GM18868 (cell line): ENCODE measurements at regions not wholly inside any gene's neighbourhood (a gene's known extent, or its start where the extent isn't known, plus 50 kb on each side); places are given as distances from the start of the nearest gene placed in this dataset.

ENCODE experiments used
- ATAC-seq: cut with Tn5 transposase; IDR thresholded peaks from one replicate; pipeline ENCODE4 v1.9.1; 2021; ENCODE audit warnings: mild to moderate bottlenecking, moderate library complexity; ENCODE audit not compliant: unreplicated experiment

DNA sequence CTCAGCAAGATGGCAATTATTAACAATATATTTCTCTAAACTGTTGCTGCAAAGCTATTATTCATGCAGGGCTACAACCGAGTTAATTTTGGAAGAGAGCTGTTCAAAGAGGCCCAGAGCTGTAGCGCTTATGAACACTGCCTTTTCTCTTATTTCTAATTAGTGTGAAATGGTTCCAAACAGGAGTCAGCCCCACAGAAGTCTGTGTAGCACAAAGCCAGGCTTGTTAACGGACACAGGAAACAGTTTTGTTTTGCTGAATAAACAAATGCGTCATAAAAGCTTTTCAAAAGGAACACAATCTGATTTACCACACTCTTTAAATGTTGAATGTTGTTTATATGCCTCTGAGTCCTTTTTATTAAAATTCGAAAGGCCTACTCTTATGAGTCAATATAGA is 396.5 kb downstream of the ANXA1 start:
- ATAC-seq: no peak

- ATAC-seq: no peak
These were observed 398.3 kb downstream of the ANXA1 start for GRCh38 chr9:73549991-73550390.

DNA sequence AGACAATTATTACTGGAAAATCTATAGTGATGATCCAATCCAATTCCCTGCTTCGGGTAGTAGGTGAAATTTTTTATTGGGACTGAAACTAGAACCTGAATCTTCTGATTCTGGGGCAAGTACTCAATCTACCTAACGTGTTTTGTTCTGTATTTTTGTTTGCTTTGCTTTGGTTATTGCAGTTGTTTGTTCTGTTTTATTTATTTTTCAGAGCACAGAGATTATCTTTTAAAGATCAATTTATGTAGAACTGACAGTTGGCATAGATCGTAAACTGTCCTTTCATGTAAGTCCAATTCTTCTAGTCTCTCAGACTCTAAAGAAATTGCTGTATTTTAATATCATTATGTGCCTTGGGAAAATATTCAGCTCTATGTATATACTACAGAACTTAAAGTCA is 401.6 kb downstream of the ANXA1 start:
- ATAC-seq: no peak

- ATAC-seq: no peak
These were observed 406.8 kb downstream of the ANXA1 start for GRCh38 chr9:73558471-73558870.

DNA sequence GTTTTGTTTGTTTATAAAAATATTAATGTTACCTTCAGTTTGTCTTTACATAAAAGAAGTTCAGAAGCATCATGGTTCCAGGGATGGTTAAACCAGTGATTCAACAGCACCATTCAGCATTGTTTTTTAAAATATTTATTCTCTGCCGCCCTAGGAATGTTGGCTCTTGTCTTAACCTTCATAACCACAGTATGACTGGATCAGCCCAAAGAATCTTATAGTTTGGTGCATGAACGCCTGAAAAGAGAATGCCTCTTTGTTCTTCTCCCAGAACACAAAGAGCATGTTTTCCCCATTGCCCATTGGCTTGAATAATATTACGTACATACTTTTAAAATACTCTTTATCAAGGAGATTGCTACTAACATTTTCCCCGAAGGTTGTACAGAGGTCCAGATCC is 413.4 kb downstream of the ANXA1 start:
- ATAC-seq: no peak

DNA sequence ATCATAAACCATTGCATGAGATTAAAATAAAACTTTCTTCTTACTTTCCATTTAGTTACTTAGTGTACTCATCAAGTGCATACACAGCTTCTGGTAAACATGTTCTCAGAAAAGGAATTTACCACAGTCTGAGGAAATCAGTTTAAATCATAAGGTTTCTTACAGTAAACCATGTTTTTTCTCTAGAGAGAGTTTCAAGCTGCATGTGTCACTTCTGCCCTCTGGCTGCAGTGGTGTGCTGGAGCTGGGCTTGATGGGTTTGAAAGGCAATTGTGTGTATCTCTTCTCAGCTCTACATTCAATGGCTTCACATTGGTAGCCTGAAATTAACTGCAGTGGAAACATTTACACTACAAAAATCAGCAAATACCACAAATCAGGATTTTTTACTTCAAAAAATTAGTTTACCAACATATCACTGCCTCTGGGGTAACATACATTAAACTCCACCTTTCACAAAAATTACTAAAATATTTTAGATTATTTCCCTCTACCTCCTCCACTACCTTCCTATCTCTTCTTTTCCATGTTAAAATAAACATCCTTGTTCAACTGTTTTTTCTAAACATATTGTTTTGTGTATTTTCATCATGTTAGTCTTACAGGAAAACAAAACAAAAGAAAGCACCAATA is 414.3 kb downstream of the ANXA1 start:
- ATAC-seq: peak; percentile 72

DNA sequence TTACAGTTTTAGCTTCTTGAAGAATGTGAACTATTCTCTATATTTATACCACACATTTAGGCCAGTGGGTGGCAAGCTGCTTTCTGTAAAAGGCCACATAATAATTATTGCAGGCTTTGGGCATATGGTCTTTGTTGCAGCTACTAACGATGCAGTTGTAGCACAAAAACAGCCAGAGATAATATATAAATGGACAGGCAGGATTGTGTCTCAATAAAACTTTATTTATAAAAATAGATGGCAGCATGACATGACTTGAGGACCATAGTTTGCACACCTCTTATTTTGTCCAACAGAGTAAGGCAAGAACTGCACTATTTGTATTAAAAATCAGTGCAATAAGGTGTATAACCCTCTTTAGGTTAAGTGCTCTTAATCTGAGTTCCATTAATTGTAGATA is 415.0 kb downstream of the ANXA1 start:
- ATAC-seq: no peak

DNA sequence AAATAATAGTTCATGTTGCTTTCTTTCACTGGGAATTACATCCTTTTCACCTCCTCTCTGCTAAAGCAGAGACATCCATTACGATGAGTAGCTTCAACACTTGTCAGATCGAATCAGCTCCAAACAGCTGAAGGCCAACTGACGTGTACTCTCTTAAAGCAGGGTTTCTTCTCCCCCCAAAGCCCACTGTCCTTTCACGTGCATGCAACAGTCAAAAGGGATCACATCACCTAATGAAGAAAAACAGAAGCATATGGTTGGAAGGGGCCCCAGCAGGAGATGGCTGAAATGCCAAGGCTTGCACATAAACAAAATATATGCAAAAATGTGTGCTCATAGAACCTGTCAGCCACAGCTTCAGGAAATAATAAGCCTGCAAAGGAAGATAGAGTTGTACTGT is 421.6 kb downstream of the ANXA1 start:
- no peak for ATAC-seq

DNA sequence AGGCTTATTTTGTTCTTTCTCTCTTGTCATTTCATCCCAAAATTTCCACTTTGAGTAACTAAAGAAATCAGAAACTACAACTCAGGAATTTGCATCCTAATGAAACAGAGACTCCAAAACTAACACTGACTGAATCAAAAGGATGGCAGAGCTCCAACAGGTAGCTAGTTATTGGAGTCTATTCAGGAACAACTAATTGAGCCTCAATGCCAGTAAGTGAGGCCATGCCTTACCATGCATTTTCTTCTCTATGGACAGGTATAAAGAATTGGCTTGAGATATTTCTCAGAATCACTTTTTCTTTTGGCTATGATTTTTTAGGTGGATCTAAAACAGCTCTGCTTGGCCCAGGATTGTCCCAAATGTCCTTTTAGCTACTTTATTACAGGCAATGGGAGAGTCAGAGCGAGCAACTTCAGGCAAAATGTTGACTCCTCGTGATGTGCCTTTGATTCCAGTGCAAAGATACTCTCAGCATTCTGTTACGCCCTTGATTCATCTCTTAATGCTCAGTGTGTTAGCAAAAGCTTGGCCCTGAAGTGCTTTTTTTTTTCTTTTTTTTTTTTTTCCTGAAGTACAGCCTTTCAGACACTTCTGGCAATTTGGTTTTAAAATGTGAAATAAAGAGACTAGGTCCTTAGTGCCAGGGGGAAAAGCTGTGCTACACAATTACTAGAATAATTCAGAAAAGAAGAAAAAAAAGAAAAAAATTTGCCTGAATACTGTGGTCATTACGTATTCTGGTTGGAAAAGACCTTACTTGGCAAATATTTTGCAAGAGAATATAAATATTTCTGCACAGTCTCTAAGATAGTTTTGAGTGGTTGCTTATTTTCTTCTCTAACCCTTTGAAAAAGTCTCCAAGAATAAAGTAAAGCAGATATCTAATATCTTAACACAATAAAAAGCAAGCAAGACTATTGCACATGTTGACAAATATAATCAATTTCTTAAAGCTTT is 423.7 kb downstream of the ANXA1 start:
- ATAC-seq: no peak

GRCh38 chr9:73577848-73578247 is 426.2 kb downstream of the ANXA1 start:
- no peak for ATAC-seq

DNA sequence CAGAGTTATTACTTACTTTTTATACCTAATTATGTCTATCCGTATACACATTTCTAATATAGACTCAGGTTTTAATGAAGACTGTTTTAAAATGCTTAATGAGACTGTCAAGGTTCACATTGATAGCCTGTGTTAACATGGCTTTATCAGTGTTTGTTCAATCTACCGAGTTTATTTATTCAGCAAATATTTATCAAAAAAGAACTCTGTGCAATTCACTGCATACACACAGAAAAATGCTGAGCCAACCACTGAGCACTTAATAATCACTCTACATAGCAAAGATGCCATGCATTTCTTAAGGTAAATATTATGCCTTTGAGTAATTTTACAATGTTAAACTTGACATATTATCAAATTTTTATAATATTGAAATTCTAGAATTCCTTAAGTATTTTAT is 428.2 kb downstream of the ANXA1 start:
- no peak for ATAC-seq

DNA sequence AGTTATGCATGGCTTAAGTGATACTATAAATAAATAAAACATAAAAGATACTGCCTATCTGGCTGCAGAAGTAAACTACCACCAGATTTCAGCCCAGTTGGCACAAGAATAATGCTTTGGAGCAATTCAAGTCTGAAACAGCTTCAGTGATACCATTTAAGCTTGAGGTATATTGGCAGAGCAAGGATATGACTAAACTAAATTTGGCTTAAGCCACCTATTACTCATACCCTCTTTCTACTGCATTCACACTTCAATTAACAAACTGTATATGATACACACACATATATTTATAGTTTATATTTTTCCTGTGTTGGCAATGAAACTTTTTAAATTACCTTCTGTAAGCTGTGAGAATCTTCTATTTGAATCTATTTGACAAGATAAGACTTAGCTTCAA is 431.9 kb downstream of the ANXA1 start:
- ATAC-seq: no peak

- ATAC-seq: no peak
These were observed 443.4 kb downstream of the ANXA1 start for GRCh38 chr9:73595036-73595545.

DNA sequence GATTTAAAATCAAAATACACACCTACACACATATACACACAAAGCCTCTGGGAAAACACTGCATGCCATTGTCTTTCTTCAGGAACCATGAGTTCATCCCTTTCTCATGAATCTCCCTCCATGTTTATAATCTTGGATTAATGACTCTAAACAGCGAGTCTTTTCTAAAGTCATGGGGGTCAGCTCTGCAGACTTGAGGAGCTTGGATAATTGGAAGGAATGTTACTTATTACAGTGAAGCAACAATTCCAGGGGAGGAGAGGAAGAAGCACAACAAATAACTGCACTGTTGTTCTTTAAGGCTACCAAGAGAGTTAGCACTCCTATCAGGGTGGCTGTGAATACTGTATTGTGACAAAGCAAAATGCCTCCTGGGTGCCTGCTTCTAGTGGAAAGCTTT is 444.7 kb downstream of the ANXA1 start:
- no peak for ATAC-seq

GRCh38 chr9:73597039-73597438 is 445.4 kb downstream of the ANXA1 start:
- no peak for ATAC-seq

DNA sequence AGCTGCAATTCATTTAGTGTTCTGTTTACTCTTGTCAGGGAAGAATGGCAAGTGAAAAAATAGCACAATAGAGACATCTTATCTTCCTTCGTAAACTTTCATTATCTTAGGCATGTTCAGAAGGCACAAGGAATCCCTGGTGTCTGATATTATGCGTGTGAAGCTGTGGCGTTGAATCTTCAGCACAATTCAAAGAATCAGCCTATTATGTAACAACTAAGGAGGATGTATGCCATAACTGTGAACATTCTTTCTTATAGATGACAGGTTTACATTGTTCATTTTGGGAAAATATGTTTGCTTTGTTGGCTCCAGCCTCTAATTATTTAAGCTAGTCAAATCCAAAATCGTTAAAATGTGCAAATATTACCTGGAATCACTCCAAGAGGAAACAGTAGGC is 446.1 kb downstream of the ANXA1 start:
- no peak for ATAC-seq

GRCh38 chr9:73609381-73609780 is 457.7 kb downstream of the ANXA1 start:
- ATAC-seq: no peak

GRCh38 chr9:73611032-73611431 is 459.4 kb downstream of the ANXA1 start:
- no peak for ATAC-seq

DNA sequence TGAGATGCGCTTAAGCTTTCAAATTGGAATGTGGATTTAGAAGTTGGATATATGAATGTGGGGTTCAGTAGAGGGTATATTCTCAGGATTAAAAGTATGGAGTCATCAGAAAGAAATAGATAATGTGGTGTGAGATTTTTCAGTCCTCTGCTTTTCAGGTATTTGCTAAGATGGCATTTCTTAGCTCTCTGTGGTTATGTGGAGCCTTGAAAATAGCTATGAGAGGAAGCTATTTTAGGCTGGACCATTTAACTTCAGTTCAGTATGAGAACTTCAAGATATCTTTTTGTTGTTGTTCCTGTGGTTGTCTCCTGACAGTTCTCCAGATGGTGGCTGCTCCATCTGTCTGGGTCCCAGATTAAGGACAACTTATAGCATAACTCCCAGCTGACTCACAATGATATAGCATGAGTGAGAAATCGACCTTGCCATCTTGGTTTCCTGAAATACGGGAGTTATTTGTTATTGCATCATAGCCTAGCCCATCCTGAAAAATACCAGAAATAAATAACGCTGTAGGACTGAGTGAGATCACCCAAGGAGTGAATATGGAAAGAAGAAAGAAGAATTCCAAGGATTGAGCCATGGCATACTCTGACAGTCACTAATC is 461.5 kb downstream of the ANXA1 start:
- no peak for ATAC-seq

DNA sequence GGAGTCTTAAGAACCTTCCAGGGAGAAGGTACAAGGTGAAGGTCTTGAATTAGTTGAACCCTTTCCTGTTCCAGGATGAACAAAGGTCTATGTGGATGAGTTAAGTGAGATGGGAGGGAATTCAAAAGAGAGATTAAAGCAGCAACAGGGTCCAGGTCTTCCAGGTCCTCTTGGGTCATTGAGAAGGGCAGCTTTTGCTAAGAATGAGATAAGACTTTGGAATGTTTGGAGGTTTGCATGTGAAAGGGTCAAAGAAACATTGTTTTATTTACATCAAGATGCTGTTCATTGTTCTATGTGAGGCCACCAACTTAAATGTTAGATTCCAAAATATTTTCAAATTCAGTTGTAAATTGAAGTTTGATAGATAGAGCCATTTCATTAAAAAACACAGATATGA is 463.9 kb downstream of the ANXA1 start:
- ATAC-seq: no peak

DNA sequence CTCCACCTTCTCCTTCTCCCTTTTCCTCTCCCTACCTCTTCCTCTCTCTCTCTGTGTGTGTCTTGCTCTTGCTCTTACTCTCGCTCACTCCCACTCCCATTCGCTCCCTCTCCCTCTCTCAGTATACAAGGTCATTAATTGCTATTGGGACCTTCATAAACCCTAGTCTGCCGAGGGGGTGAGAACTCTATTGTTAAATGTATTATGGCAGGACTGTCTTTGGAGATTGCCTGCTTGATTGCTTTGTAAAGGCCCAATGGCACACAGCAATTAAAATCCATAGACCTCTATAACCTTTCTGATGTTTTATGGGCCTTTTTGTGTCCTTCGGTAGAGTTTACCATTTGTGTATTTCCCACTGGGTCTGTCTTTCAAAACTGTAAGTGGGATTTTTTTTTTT is 465.9 kb downstream of the ANXA1 start:
- no peak for ATAC-seq

- peak; percentile 74 for ATAC-seq
These were observed 489.3 kb downstream of the ANXA1 start for GRCh38 chr9:73640971-73641370.
